OCI-LY3 (cell line): ENCODE measurements at regions not wholly inside any gene's neighbourhood (a gene's known extent, or its start where the extent isn't known, plus 50 kb on each side); places are given as distances from the start of the nearest gene placed in this dataset.

Experiments used
- EZH2phosphoT487 ChIP-seq: fragments of 200-600 bp; shearing (Covaris generic); IDR thresholded peaks from 2 replicates; pipeline ENCODE4 v1.6.1; 2018; ENCODE audit warnings: antibody characterized with exemption, mixed run types, low read depth
- TF ChIP-seq, protein P1 (sequence below): fragments of 200-600, 300-600 bp; sonication (generic); IDR thresholded peaks from 2 replicates; pipeline ENCODE4 v1.5.1; 2014; ENCODE audit warnings: antibody characterized with exemption, low read length, low read depth

DNA sequence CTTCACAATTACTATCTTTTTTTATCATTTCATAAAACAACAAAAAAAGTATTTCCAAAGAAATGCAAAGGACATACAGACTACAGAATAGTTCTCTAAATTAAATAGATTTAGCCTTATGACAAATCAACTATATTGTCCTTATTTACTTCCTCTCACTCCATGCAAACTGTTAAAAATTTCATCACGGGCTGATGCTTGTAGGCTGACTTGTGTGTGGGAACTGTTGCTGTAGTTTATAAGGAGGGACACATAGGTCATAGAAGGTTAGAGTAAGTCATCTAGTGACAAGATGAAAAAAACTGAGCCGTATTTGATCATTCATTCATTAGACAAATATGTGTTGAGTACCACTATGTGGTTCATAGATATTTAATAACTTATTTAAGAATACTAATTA is 232.5 kb upstream of the TBL1XR1 start:
- TF ChIP-seq, protein P1, sequence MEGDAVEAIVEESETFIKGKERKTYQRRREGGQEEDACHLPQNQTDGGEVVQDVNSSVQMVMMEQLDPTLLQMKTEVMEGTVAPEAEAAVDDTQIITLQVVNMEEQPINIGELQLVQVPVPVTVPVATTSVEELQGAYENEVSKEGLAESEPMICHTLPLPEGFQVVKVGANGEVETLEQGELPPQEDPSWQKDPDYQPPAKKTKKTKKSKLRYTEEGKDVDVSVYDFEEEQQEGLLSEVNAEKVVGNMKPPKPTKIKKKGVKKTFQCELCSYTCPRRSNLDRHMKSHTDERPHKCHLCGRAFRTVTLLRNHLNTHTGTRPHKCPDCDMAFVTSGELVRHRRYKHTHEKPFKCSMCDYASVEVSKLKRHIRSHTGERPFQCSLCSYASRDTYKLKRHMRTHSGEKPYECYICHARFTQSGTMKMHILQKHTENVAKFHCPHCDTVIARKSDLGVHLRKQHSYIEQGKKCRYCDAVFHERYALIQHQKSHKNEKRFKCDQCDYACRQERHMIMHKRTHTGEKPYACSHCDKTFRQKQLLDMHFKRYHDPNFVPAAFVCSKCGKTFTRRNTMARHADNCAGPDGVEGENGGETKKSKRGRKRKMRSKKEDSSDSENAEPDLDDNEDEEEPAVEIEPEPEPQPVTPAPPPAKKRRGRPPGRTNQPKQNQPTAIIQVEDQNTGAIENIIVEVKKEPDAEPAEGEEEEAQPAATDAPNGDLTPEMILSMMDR: no peak
- TF ChIP-seq EZH2phosphoT487: no peak
